ENCODE measurements at regions not wholly inside any gene's neighbourhood (a gene's known extent, or its start where the extent isn't known, plus 50 kb on each side); places are given as distances from the start of the nearest gene placed in this dataset.
"Not testable (repeated sequence)": the region's sequence is repeated elsewhere in the genome, so short reads cannot be mapped to it uniquely, and the experiment has no call there.

DNA sequence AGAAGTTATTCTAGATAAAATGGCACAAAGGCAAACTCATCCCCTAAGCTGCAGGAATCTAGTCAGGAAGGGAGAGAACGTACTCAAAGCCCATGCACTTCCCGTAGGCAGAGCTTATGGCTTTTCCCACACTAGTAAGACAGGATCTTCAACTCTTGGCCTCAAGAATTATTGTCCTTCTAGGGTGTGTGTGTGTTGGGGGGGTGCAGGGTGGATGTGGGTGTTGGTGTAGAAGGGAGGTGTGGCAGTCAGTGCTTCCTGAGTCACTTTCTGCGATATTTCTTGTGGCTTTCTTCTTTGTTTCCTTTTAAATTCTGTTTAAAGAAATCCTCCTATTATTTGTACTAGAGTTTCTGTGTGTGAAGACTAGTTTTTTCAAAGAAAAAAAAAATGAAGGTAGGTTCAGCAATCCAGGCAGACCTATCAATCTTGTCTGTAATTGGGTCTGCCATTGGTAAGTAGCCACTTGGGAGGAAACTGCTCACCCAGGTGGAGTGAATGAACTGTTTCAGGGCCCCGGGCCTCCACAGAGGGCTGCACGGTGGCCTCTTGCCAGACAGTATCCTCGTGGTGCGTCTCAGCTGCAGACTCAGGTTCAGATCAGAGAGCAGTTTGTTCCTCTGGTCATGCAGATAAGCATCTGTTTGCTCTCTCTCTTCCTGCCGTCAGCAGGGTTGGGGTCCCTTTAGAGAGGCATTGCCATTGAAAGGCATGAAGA is 131.9 kb downstream of the NPR3 start:
- no peak for DNase-seq

DNA sequence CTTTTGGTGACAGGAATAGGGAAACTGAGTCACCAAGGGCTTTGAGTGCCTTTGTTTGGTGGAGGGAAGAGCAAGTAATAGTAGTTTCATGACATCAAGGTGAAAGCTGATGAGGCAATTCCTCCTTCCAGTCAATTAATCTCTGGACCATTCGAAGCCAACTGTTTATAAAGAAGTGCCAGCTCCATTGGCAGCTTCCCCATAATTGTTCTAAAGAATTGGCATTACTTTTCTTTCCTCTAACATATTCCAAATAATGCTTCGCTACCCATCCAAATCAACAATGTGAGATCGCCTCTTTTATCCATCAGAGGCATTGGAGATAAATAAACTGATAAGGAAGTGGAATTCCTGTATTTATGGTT is 132.4 kb downstream of the NPR3 start:
- DNase-seq, result no peak

DNA sequence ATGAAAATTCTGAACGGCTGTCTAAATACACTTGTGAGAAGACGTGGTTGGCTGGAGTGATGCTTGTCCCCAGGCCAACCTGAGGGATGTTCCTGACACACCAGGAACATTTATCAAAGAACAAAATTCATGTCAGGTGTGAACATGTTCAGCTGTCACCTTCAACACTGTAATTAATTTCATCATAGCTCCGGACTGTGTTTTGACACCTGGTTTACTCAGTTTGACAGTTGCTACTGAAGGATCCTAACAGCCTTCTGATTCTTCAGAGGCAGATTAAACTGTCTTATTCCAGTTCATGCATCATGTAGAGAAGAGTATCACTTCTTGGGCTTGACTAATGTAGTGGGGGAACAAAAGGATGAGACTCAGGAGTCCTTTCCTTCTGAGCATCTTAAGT is 134.1 kb downstream of the NPR3 start:
- DNase-seq, result no peak

DNA sequence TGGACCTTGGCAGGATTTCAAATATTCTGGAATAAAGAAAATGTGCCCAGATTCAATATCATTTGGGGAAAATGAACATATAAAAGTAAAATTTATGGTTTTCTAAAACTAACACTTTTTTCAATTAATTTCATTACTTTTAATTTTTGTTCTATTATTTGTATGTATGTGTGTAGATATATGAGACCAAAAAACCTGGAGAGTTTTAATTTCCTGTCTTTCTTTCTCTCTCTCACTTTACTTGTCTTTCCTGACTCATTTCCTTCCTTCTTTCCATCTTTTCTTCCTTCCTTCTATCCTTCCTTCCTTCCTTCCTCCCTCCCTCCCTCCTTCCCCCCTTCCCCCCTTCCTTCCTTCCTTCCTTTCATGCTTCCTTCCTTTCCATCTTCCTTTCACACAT is 137.0 kb downstream of the NPR3 start:
- DNase-seq, result no peak

DNA sequence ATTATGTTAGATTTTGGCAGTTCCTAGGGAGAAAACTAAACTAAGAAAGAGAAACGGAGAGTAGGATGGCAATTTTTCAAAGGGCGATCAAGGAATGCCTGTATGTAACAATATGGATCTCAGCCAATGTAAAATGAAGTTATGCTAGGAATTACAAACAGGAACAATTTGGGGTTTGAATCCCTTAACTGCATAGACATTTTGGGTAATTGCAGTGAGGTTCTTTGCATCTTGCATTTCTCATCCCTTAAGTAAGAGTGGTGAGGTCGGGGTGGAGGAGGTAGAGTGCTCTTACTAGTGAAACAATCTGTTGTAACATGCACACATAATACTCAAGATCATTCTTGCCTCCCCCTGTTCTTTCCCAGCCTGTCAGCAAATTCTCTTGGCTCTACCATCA is 137.6 kb downstream of the NPR3 start:
- no peak for DNase-seq

DNA sequence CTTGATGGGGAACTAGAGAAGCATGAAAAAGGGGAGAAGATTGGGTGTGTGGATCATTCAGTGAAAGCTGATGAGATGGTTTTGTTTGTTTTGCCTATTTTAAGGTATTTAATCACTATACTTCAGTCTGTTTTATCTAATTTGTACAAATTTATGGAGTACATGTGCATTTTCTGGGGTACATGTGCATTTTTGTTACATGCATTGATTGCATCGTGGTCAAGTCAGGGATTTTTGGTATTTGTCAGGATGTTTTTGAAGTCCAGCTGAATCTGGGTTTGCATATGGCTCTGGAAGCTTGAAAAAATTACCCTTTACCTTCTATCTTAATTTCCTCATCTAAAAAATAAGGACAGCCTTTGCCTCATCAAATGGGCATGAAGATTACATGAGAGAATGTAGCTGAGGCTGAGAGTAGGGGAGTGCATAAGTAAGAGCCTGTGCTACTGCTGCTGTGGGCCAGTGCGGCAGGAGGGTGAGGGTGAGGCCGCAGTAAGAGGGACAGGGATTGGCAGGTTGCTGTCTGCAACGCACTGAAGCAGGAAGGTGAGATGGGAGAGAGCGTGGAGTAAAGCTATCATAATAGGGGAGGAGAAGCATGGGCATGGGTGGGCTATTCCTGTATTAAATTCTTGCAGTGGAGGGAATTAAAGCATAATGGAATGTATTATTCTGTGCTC is 139.8 kb downstream of the NPR3 start:
- DNase-seq, result no peak

DNA sequence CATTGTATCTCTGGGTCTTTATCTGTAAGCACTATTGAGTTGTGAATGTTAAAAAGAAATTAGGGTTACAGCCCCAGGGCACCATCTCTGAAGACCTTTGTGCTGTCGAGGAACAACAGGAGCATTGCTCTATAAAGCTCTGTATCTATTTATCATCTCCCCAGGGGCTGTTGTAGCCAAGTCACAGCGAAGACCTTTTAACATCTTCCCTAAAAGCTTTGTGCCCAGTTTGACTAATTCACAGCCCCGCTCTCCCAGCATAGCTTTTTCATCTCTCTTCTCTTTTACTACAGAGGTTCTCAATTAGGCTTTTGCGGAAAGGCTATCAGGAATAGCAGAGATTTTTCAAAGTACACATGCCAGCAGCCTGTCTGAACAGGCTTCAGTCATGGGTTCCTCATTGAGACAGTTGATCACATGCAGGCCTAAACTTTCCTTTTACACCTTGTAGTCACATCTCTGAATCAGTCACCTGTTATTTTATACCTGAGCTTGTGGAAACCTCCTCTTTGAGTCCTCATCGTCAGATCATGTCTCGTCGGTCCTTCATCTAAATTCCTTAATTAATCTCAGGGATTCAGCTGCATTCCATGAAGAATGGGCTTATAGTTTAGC is 140.5 kb downstream of the NPR3 start:
- DNase-seq, result no peak

DNA sequence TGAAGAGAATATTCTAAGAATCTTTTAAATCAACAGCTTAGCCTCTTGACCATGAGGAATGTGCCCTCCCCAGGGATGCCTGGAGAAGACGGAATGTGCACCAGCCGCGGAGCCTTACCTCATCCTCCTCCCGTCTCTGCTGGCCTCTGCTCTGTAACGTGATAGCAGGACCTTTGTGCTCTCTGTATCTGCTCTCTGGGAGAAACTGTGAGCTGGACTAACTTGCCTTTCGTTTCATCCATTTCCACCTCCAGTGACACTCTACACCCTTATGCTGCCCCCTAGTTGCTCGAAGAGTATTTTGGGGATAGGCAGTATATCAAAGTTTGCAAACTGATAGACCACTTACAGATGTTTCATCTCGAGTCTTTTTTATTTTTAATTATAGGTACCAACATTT is 141.4 kb downstream of the NPR3 start:
- no peak for DNase-seq

DNA sequence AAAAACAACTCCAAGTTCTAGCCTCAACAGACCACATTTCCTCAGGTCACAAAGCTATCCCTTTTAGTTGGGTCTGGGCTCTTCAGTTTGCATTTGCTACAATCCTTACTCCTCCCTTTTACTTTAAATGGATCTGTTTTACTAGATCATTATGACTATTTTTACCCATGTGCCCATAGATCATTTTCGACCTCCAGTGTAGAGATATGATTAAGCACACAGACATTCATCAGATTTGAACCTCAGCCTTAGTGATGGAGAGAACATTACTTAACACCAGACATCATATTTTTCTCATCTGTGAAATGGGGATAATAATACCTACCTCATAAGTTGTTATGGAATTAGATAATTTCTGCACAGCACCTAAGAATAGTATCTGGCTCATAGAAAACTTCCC is 141.9 kb downstream of the NPR3 start:
- DNase-seq, result no peak

DNA sequence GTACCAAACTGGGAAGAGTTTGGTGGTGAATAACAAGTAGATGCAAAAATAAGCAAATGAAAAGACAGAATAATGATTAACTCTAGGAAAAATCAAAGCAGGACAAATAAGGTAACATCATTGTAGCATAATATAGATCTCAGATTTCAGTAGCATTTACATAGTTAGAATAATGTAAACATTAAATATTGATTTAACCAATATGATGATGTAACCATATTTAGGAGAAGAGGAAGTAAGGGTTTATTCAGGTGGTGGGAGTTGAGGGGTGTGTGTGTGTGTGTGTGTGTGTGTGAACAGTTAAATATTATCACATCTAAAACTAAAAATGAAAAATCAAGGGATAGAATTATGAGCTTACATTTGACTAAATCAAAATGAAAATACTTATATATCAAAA is 143.4 kb downstream of the NPR3 start:
- no peak for DNase-seq

DNA sequence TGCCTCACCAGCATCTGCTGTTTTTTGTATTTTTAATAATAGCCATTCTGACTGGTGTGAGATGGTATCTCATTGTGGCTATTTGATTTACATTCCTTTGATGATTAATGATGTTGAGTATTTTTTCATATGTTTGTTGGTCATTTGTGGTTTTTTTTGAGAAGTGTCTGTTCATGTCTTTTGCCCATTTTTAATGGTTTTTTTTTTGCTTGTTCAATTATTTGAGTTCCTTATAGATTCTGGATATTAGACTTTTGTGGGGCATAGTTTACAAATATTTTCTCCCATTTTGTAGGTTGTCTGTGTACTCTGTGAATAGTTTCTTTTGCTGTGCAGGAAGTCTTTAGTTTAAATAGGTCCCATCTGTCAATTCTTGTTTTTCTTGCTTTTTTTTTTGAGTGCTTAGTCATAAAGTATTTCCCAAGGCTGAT is 148.1 kb downstream of the NPR3 start:
- no peak for DNase-seq

DNA sequence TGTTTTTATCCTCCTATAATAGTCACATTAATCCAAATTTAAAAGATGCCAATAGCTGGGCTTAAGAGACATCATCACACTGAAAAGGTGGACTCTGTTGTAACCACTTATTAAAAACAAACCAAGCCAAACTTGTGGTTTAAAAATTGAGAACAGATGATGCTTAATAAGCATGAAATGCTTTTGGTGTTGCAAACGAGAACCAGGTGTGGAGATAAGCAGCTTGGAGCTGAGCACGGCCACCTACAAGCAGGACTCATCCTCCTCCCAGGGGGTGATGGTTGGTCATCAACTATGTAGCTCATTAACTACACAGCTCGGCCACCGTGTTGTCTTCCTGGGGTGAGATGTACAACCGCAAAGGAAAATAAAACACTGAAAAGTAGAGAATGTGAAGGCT is 154.4 kb downstream of the NPR3 start:
- no peak for DNase-seq

DNA sequence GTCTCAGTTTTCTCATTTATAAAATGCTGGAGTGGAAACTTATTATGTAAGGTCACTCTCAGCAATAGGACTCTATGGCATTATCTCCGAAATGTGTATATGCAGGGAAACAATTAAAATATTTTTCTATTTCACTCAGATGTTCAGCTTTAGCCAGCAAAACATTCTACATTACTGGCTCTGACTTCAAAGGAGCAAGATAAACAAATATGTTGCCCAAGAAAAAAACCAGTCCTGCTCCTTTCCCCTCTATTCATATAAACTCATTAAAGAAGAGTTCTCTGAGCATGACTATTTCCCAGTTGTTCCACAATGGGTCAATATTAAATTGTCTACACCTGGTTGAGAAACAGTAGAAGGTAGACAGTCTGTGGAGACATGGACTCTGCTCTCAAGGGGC is 155.0 kb downstream of the NPR3 start:
- no peak for DNase-seq

DNA sequence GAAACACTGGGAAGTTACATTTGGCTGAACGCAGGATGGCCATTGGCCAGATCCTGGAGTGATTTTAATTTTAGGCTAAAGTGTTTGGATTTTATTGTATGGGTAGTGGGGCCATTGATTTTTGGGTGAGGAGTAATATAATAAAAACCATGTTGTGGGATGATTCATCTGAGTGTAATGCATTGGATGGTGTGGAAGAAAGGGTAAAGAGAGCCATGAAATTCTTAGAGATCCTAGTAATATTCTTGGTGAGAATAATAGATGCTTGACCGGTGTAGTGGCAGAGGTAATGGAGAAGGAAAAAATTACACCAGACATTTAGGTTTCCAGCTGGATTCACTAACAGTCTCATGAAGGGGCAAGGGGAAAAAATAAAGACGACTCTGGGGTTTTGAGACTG is 158.1 kb downstream of the NPR3 start:
- no peak for DNase-seq

DNA sequence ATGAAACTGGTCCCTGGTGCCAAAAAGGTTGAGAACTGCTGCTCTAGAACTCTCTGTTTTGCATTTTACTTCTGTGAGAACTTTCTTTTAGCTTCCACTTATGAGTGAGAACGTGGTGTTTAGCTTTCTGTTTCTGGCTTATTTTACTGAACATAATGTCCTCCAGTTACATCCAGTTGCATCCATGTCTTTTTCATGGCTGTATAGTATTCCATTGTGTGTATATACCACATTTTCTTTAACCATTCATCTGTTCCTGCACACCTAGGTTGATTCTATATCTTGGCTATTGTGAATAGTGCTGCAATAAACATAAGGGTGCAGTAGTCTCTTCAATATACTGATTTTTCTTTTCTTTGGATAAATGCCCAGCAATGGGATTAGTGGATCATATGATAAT is 165.7 kb downstream of the NPR3 start:
- DNase-seq, result no peak

DNA sequence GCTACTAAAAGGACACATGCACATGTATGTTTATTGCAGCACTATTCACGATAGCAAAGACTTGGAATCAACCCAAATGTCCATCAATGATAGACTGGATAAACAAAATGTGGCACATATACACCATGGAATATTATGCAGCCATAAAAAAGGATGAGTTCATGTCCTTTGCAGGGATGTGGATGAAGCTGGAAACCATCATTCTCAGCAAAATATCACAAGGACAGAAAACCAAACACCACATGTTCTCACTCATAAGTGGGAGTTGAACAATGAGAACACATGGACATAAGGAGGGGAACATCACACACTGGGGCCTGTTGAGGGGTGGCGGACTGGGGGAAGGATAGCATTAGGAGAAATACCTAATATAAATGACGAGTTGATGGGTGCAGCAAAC is 168.2 kb downstream of the NPR3 start:
- DNase-seq, result not testable (repeated sequence)

DNA sequence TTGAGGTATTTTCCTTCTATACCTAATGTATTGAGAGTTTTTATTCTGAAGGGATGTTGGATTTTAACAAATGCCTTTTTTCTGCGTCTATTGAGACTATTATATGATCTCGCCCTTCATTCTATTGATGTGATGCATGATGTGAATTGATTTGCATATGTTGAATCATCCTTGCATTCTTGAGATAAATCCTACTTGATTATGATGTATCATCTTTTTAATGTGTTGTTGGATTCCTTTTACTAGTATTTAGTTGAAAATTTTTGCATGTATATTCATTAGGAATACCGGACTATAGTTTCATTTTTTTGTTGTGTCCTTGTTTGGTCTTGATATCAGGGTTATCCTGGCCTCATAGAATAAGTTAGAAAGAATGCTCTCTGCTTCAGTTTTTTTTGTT is 169.7 kb downstream of the NPR3 start:
- DNase-seq, result no peak

DNA sequence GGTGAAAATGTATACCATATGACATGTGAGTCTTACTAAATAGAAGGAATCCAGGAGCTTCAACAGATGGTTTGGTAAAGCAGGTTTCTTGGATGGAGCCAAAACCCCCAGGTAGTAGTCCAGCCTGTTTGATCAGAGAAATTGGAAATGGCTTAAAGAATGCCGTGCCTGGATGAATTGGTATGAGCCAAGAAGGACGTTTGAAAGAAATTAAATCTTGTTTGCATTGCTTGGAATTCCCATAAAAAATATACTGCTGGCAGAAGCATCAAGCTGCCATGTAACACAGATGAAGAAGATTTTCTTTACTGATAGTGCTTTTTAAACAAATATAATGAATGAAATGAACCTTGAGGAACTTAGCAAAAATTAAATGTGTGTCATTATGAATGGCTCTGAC is 176.3 kb downstream of the NPR3 start:
- DNase-seq, result no peak

DNA sequence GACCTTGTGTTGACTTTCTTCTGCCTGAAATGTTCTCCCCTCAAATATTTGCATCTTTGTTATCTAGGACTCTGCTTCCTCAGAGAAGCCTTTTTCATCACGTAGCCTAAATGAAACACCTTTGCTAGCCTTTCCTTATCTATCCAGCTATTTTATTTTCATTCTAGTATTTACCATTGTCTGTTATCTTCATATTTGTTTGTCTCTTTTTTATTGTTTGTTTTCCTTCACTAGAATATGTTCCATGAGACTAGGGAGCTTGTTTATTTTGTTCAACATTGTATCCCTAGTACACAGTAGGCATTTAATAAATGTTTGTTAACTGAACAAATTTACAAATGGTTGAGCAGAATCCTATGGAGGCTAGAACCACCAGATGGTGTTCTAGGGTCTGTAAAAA is 178.0 kb downstream of the NPR3 start:
- DNase-seq, result no peak

DNA sequence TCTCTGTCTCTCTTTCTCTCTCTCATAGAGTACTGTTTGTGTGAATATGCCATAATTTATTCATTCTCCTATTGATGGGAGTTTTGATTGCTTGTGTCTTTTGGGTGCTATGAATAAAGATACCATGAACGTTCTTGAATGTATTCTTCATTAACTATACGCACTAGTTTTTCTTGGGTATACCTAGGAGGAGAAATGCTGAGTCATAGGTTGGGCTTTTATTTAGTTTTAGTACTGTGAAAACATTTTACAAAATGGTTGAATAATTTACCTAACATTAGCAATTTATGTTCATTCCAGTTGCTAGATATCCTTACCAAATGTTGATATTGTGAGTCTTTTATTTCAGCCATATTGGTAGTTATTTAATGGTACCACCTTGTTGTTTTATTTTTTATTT is 192.5 kb downstream of the NPR3 start:
- DNase-seq, result no peak

DNA sequence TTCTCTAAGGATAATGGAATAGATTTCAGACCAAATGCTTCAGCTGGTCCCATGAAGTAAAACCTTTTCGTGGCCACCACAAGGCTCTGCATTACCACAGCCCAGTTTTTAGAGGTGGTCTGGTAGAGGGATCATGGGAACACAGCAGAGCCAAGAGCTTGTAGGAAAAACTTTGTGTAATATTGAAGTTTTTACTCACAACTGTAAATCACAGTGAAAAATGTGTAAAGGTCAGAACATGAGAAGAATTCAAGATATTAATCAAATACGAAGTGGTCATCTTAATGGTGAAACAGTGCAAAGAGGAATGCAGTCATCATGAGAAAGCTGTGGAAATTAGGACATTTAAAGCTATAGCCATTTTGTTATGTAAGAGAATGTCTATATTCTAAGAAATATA is 197.5 kb downstream of the NPR3 start:
- DNase-seq, result no peak

DNA sequence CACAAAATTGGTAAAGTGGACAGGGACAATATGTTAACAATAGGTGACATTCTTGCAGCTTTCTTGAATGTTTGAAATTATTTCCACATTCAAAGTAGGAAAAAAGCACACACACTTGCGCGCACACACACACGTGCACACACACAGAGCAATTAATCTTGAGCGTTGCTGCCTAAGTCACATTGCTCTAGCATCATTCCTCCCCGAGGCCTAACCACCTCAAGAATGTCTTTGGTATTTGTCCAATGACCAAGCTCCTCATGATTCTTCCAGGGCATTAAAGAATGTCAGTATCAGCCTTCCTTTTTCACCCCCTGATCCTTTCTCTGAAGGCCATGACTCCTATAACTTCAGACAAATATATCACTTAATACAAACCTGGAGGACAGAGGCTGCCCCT is 198.1 kb downstream of the NPR3 start:
- DNase-seq, result no peak

DNA sequence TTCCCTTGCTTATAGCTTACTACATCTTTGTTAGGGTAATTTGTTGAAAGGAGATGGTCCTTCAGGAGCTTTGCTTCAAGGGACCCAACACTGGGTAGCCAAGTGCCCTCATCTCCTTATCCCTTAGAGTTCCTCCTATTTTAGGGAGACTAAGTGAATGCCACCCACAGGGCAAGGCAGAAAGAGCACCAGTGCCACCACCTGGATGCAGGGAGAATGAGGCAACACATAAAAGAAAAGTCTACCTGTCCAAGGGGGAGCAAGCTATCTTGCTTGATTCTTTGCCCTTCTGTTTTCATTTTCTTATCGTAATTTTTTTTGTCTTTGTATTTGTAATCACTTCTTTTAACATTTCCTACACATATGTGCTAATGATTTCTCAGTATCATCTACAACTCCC is 205.5 kb downstream of the NPR3 start:
- no peak for DNase-seq

DNA sequence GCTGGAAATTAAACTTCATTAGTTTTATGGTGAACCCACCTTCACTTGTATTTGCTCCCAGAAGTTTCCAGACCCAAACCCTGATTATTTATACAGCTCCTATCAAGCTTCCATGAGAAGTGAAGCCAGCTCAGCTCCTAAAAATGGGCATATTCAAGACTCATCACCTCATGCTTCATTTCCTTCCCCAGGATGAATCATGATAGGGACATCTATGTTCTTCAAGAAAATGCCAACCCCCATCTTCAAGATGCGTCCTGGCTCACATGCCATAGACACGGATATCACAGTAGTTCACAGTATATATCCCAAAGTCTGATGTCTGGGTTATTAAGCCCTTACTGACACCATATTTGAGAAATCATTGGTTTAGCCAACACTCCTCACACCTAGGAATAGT is 217.6 kb downstream of the NPR3 start:
- DNase-seq, result no peak

DNA sequence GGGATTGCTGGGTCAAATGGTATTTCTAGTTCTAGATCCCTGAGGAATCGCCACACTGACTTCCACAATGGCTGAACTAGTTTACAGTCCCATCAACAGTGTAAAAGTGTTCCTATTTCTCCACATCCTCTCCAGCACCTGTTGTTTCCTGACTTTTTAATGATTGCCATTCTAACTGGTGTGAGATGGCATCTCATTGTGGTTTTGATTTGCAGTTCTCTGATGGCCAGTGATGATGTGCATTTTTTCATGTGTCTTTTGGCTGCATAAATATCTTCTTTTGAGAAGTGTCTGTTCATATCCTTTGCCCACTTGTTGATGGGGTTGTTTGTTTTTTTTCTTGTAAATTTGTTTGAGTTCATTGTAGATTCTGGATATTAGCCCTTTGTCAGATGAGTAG is 220.3 kb downstream of the NPR3 start:
- not testable (repeated sequence) for DNase-seq
